ENCODE measurements at regions not wholly inside any gene's neighbourhood (a gene's known extent, or its start where the extent isn't known, plus 50 kb on each side); places are given as distances from the start of the nearest gene placed in this dataset.

DNA sequence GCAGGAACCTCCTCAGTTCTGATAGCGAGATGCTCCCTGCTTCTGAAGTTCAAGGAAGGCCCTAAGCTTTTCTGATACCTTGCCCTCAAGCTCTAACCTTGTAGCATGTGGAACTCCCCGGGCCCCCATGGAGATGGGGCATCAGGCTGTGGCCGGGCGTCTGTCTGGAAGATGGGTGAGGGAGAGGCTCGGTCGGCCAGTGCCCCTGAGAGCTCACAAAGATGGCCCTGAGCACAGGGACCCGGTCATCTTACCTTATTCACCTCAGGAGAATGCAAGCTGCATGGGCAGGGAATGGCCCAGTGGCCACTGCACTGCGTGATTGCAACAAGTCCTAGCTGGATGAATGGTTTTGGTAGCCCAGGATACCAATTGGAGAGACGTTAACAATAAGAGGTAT, 830.3 kb downstream of the TBC1D22A start:
- Histone ChIP-seq H3K9me3 (ENCODE audit: control insufficient read depth, insufficient read depth, low read depth, low read length) (no peaks in the 10 kb centered on the region), H3K36me3 (ENCODE audit: control insufficient read depth, insufficient read depth, low read length) (no peaks in the 10 kb centered on the region), H3K27me3 (ENCODE audit: control insufficient read depth, insufficient read depth, low read length) (no peaks in the 10 kb centered on the region), H3K27ac (ENCODE audit: low read length) (no peak overlapping the region), H3K4me3 (ENCODE audit: low read depth in 2 of 2, low read length in 2 of 2) (no peak overlapping the region), H3K4me1 (ENCODE audit: control insufficient read depth, insufficient read depth, low read length) (no peaks in the 10 kb centered on the region)
- TF ChIP-seq TCF7L2 (IDR thresholded peaks at IDR 0.05; ENCODE audit: low read depth, low read length), result no peak
- no peak for TF ChIP-seq CTCF (IDR thresholded peaks at IDR 0.05)
- no peak for TF ChIP-seq REST (IDR thresholded peaks at IDR 0.05; ENCODE audit: insufficient read depth in 1 of 2, low read depth in 2 of 2, low read length in 1 of 2)
- no peak for TF ChIP-seq SIN3A (IDR thresholded peaks at IDR 0.05; ENCODE audit: borderline replicate concordance, insufficient read depth, low read depth, low read length)
- TF ChIP-seq POLR2AphosphoS5 (IDR thresholded peaks at IDR 0.05; ENCODE audit: low read depth, low read length), result no peak
- DNase-seq (ENCODE audit: low read depth, low spot score) (no peak), ATAC-seq (no peak)
- in situ Hi-C loops (cut with HindIII; ENCODE audit: low pct_unique_long_range_greater_than_20kb, low sequenced_read_pairs), result no loop called here
- BruUV-seq (replicated peaks), result no TSS peak
- CTCF ChIA-PET, result no interaction called here
- POLR2A ChIA-PET, result no interaction called here
- intact Hi-C loops (cut with micrococcal nuclease; ENCODE audit: unreplicated experiment), result no loop called here

DNA sequence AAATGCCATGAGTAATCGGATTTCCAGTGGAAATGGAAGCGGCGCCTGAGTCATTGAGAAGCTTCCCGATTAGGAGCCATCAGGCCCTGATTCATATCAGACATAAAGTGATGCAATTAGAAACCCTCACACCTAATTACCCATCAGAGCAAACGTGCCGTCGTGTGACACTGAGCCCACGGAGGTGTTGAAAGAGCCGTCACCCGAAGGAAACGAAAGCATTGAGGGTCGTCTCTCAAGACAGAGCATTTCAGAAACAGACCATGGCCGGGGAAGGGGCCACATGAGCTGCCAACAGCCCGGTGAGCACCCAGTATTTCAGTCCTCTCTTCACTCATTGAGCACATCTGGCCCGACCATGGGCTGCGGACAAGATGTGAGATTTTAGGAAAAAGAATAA, 829.3 kb downstream of the TBC1D22A start:
- no peak for ATAC-seq
- no peak for DNase-seq (ENCODE audit: low read depth, low spot score)
- Histone ChIP-seq H3K9me3 (ENCODE audit: control insufficient read depth, insufficient read depth, low read depth, low read length) (no peaks in the 10 kb centered on the region), H3K27ac (ENCODE audit: low read length) (no peak overlapping the region), H3K36me3 (ENCODE audit: control insufficient read depth, insufficient read depth, low read length) (no peaks in the 10 kb centered on the region), H3K4me3 (ENCODE audit: low read depth in 2 of 2, low read length in 2 of 2) (no peak overlapping the region), H3K27me3 (ENCODE audit: control insufficient read depth, insufficient read depth, low read length) (no peaks in the 10 kb centered on the region), H3K4me1 (ENCODE audit: control insufficient read depth, insufficient read depth, low read length) (no peaks in the 10 kb centered on the region)
- ChIA-PET CTCF (no interaction called here), POLR2A (no interaction called here)
- intact Hi-C loops (cut with micrococcal nuclease; ENCODE audit: unreplicated experiment), result no loop called here
- in situ Hi-C loops (cut with HindIII; ENCODE audit: low pct_unique_long_range_greater_than_20kb, low sequenced_read_pairs), result no loop called here
- BruUV-seq (replicated peaks), result no TSS peak
- TF ChIP-seq TCF7L2 (IDR thresholded peaks at IDR 0.05; ENCODE audit: low read depth, low read length), result no peak

DNA sequence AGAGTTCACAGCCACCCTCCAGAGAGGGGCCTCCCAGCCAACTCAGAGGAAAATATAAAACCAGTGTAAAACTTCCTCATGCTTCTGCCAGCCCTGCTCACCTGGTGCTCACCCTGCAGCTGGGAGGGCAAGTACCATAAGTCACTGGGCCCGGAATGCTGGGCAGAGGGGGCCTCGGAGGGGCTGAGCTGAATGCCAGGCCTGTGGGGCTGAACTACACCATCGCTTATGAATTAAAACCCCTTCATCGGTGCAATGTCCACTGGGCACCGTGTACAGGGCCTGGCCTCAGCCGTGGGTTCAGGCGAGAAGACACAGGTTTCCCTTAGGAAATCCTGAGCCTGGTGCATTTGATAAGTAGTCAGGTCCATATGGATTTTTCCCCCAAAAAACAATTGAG, 828.6 kb downstream of the TBC1D22A start:
- Histone ChIP-seq H3K27ac (ENCODE audit: low read length) (no peak overlapping the region), H3K27me3 (ENCODE audit: control insufficient read depth, insufficient read depth, low read length) (no peaks in the 10 kb centered on the region), H3K9me3 (ENCODE audit: control insufficient read depth, insufficient read depth, low read depth, low read length) (no peaks in the 10 kb centered on the region), H3K36me3 (ENCODE audit: control insufficient read depth, insufficient read depth, low read length) (no peaks in the 10 kb centered on the region), H3K4me3 (ENCODE audit: low read depth in 2 of 2, low read length in 2 of 2) (no peak overlapping the region), H3K4me1 (ENCODE audit: control insufficient read depth, insufficient read depth, low read length) (no peaks in the 10 kb centered on the region)
- no peak for DNase-seq (ENCODE audit: low read depth, low spot score)
- CTCF ChIA-PET, result no interaction called here
- in situ Hi-C loops (cut with HindIII; ENCODE audit: low pct_unique_long_range_greater_than_20kb, low sequenced_read_pairs), result no loop called here
- no peak for TF ChIP-seq REST (IDR thresholded peaks at IDR 0.05; ENCODE audit: insufficient read depth in 1 of 2, low read depth in 2 of 2, low read length in 1 of 2)
- ATAC-seq, result no peak
- intact Hi-C loops (cut with micrococcal nuclease; ENCODE audit: unreplicated experiment), result no loop called here
- POLR2A ChIA-PET, result no interaction called here
- no TSS peak for BruUV-seq (replicated peaks)

Measured in Panc1 (cell line).